ENCODE measurements at regions not wholly inside any gene's neighbourhood (a gene's known extent, or its start where the extent isn't known, plus 50 kb on each side); places are given as distances from the start of the nearest gene placed in this dataset.

DNA sequence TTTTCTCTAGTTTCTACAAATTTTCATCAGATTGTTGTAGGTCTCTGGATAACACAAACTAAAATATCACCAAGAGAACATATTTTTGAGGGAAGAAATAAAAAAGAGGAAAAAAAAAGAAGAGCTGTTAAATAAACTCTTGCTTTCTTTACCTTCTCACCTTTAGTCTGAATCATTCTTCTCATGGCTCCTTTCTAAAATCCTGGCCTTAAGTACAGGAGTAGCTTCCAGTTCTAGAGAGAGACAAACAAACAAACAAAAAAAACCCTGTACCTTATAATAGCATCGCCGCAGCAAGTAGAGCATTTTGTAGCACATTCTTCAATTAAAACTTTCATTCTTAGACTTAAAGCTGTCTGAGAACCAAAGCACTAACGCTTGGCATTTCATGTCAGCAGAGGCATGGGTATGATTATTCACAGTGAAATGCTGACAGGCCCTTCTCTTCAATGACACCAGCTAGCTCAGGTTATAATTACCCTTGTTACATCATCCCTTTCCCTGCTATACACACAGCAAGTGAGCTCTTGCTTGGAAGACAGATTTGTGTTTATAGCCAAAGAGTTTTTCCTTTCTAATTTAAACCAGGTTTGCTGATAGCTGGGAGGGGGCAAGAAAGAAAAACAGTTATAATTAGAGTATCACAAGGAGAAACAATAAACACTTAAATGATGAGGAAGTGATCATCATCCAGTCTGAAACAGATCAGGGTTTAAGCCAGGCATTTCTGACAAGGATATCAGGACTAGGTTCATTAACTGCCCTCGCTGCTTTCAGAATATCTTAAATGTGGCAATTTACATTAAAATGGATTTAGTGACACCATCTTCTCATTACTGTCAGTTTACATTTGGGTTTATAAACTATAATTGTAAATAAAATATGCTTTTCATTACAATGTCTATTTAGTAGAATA, 510.9 kb upstream of the ZNF608 start:
- no TSS peak for BruUV-seq (replicated peaks)
- in situ Hi-C loops (cut with HindIII; ENCODE audit: low pct_unique_long_range_greater_than_20kb, low sequenced_read_pairs) = no loop called here
- H3K9me3 ChIP-seq (ENCODE audit: control insufficient read depth, insufficient read depth, low read depth, low read length) = peaks cover 13% of the 10 kb centered on the region; the same call in 1 of the 2 replicates
- no peak for DNase-seq (ENCODE audit: low read depth, low spot score)
- intact Hi-C loops (cut with micrococcal nuclease; ENCODE audit: unreplicated experiment) = no loop called here
- TF ChIP-seq, protein P1, sequence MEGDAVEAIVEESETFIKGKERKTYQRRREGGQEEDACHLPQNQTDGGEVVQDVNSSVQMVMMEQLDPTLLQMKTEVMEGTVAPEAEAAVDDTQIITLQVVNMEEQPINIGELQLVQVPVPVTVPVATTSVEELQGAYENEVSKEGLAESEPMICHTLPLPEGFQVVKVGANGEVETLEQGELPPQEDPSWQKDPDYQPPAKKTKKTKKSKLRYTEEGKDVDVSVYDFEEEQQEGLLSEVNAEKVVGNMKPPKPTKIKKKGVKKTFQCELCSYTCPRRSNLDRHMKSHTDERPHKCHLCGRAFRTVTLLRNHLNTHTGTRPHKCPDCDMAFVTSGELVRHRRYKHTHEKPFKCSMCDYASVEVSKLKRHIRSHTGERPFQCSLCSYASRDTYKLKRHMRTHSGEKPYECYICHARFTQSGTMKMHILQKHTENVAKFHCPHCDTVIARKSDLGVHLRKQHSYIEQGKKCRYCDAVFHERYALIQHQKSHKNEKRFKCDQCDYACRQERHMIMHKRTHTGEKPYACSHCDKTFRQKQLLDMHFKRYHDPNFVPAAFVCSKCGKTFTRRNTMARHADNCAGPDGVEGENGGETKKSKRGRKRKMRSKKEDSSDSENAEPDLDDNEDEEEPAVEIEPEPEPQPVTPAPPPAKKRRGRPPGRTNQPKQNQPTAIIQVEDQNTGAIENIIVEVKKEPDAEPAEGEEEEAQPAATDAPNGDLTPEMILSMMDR (IDR thresholded peaks at IDR 0.05) = no peak
- TF ChIP-seq SIN3A (IDR thresholded peaks at IDR 0.05; ENCODE audit: borderline replicate concordance, insufficient read depth, low read depth, low read length) (no peak), TCF7L2 (IDR thresholded peaks at IDR 0.05; ENCODE audit: low read depth, low read length) (no peak), POLR2AphosphoS5 (IDR thresholded peaks at IDR 0.05; ENCODE audit: low read depth, low read length) (no peak)
- TF ChIP-seq, protein P2, sequence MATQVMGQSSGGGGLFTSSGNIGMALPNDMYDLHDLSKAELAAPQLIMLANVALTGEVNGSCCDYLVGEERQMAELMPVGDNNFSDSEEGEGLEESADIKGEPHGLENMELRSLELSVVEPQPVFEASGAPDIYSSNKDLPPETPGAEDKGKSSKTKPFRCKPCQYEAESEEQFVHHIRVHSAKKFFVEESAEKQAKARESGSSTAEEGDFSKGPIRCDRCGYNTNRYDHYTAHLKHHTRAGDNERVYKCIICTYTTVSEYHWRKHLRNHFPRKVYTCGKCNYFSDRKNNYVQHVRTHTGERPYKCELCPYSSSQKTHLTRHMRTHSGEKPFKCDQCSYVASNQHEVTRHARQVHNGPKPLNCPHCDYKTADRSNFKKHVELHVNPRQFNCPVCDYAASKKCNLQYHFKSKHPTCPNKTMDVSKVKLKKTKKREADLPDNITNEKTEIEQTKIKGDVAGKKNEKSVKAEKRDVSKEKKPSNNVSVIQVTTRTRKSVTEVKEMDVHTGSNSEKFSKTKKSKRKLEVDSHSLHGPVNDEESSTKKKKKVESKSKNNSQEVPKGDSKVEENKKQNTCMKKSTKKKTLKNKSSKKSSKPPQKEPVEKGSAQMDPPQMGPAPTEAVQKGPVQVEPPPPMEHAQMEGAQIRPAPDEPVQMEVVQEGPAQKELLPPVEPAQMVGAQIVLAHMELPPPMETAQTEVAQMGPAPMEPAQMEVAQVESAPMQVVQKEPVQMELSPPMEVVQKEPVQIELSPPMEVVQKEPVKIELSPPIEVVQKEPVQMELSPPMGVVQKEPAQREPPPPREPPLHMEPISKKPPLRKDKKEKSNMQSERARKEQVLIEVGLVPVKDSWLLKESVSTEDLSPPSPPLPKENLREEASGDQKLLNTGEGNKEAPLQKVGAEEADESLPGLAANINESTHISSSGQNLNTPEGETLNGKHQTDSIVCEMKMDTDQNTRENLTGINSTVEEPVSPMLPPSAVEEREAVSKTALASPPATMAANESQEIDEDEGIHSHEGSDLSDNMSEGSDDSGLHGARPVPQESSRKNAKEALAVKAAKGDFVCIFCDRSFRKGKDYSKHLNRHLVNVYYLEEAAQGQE (IDR thresholded peaks at IDR 0.05; ENCODE audit: insufficient read depth in 1 of 2, low read depth in 2 of 2, low read length in 1 of 2) = no peak
- H3K27ac ChIP-seq (ENCODE audit: low read length) = peak overlapping the region; percentile 71; the same call in 1 of the 2 replicates
- no peak for ATAC-seq
- POLR2A ChIA-PET = no interaction called here
- no peak overlapping the region for H3K4me3 ChIP-seq (ENCODE audit: low read depth in 2 of 2, low read length in 2 of 2)
- peaks cover 4% of the 10 kb centered on the region; the same call in 1 of the 2 replicates for H3K4me1 ChIP-seq (ENCODE audit: control insufficient read depth, insufficient read depth, low read length)
- no peaks in the 10 kb centered on the region for H3K27me3 ChIP-seq (ENCODE audit: control insufficient read depth, insufficient read depth, low read length)
- CTCF ChIA-PET = no interaction called here
- no peaks in the 10 kb centered on the region for H3K36me3 ChIP-seq (ENCODE audit: control insufficient read depth, insufficient read depth, low read length)

DNA sequence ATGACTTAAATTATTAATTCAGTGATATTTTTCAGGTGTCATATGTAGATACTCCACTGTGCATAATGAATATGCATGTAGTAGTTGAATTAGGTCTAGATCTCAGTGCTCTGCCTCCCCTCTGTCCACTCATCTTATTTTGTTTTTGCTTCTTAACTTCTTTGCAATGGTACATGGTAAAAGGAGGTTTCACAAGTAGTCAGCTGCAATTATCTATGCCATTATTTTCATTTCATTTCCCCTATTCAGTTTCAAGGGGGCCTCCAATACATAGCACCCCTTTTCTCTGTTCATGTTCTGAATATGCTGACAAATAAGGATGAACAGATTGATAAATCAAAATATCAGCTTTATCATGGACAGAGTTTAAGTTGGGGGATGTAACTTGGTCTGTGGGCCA, 511.6 kb upstream of the ZNF608 start:
- peak overlapping the region; percentile 71; the same call in 1 of the 2 replicates for H3K27ac ChIP-seq (ENCODE audit: low read length)
- no TSS peak for BruUV-seq (replicated peaks)
- no peak overlapping the region for H3K4me3 ChIP-seq (ENCODE audit: low read depth in 2 of 2, low read length in 2 of 2)
- no peak for TF ChIP-seq SIN3A (IDR thresholded peaks at IDR 0.05; ENCODE audit: borderline replicate concordance, insufficient read depth, low read depth, low read length)
- TF ChIP-seq, protein P2 (IDR thresholded peaks at IDR 0.05; ENCODE audit: insufficient read depth in 1 of 2, low read depth in 2 of 2, low read length in 1 of 2) = no peak
- no peak for TF ChIP-seq TCF7L2 (IDR thresholded peaks at IDR 0.05; ENCODE audit: low read depth, low read length)
- TF ChIP-seq, protein P1 (IDR thresholded peaks at IDR 0.05) = no peak
- no peak for TF ChIP-seq POLR2AphosphoS5 (IDR thresholded peaks at IDR 0.05; ENCODE audit: low read depth, low read length)
- ChIA-PET POLR2A (no interaction called here), CTCF (no interaction called here)
- H3K27me3 ChIP-seq (ENCODE audit: control insufficient read depth, insufficient read depth, low read length) = no peaks in the 10 kb centered on the region
- DNase-seq (ENCODE audit: low read depth, low spot score) (no peak), ATAC-seq (no peak)
- H3K36me3 ChIP-seq (ENCODE audit: control insufficient read depth, insufficient read depth, low read length) = no peaks in the 10 kb centered on the region
- intact Hi-C loops (cut with micrococcal nuclease; ENCODE audit: unreplicated experiment) = no loop called here
- peaks cover 4% of the 10 kb centered on the region; the same call in 1 of the 2 replicates for H3K4me1 ChIP-seq (ENCODE audit: control insufficient read depth, insufficient read depth, low read length)
- in situ Hi-C loops (cut with HindIII; ENCODE audit: low pct_unique_long_range_greater_than_20kb, low sequenced_read_pairs) = no loop called here
- peaks cover 13% of the 10 kb centered on the region; the same call in 1 of the 2 replicates for H3K9me3 ChIP-seq (ENCODE audit: control insufficient read depth, insufficient read depth, low read depth, low read length)
